K562 (cell line): ENCODE measurements at regions not wholly inside any gene's neighbourhood (a gene's known extent, or its start where the extent isn't known, plus 50 kb on each side); places are given as distances from the start of the nearest gene placed in this dataset.

Experiments used
- ETV6 ChIP-seq, 3 experiments: fragments of 150-350 bp in 1 of 3; sonication (generic) in 1 of 3; formaldehyde crosslinking in 1 of 3; IDR thresholded peaks; 2 replicates each; pipeline versions ENCODE4 v1.6.1 to v1.8.0; 2014 to 2022; ENCODE audit warnings: borderline replicate concordance in 2 of 3, low read depth in 2 of 3, antibody characterized with exemption in 1 of 3, low read length in 1 of 3, mild to moderate bottlenecking in 1 of 3, missing genetic modification reagents in 1 of 3
- HDAC3 ChIP-seq: fragments of 450-650 bp; IDR thresholded peaks from 2 replicates; pipeline ENCODE4 v1.6.1; 2018; ENCODE audit warnings: borderline replicate concordance, mild to moderate bottlenecking, moderate library complexity; ENCODE audit not compliant: partially characterized antibody
- SIX5 ChIP-seq, 2 experiments: IDR thresholded peaks; 2 replicates each; pipeline ENCODE4 v1.6.1; 2011; ENCODE audit warnings: low read length in 2 of 2, borderline replicate concordance in 1 of 2, low read depth in 1 of 2, mild to moderate bottlenecking in 1 of 2, moderate library complexity in 1 of 2; ENCODE audit not compliant: insufficient read depth in 1 of 2
- SMAD1 ChIP-seq: fragments of 150-350 bp; IDR thresholded peaks from 2 replicates; pipeline ENCODE4 v1.6.1; 2014; ENCODE audit warnings: low read length, low read depth; ENCODE audit not compliant: partially characterized antibody
- SREBF2 ChIP-seq: sonication (generic); formaldehyde crosslinking; IDR thresholded peaks from 2 replicates; pipeline ENCODE4 v1.4.0; 2020; ENCODE audit warnings: mild to moderate bottlenecking, missing genetic modification reagents
- STAT5B ChIP-seq: fragments of 250-450 bp; sonication (Bioruptor Pico); IDR thresholded peaks from 2 replicates; pipeline ENCODE4 v1.8.0; 2021; ENCODE audit warnings: mild to moderate bottlenecking, inconsistent platforms
- ZC3H8 ChIP-seq: fragments of 450-650 bp; IDR thresholded peaks from 2 replicates; pipeline ENCODE4 v1.6.1; 2017
- ZNF124 ChIP-seq: sonication (generic); formaldehyde crosslinking; IDR thresholded peaks from 2 replicates; pipeline ENCODE4 v1.8.1; 2022; ENCODE audit warnings: missing genetic modification reagents
- ZNF263 ChIP-seq: sonication (generic); formaldehyde crosslinking; IDR thresholded peaks from 2 replicates; pipeline ENCODE4 v1.8.0; 2022; ENCODE audit warnings: mild to moderate bottlenecking, missing genetic modification reagents, borderline replicate concordance

- TF ChIP-seq SMAD1 (no peak), ZNF263 (CRISPR knock-in tag) (no peak), ZNF124 (CRISPR knock-in tag) (no peak), SIX5 (IDR thresholded peaks at IDR 0.05; ENCODE audit: borderline replicate concordance in 1 of 2, insufficient read depth in 1 of 2, low read depth in 1 of 2, low read length in 2 of 2) (no peak), STAT5B (CRISPR knock-in tag) (no peak), ZC3H8 (no peak), HDAC3 (no peak), ETV6 (IDR thresholded peaks at IDR 0.05; ENCODE audit: borderline replicate concordance in 1 of 2, low read depth in 2 of 2, low read length in 1 of 2) (no peak), ETV6 (CRISPR knock-in tag; IDR thresholded peaks at IDR 0.05; ENCODE audit: borderline replicate concordance) (no peak), SREBF2 (CRISPR knock-in tag) (no peak)
These were observed 470.3 kb upstream of the JARID2 start for GRCh38 chr6:14775528-14775927.
